A549 (cell line): ENCODE measurements at regions not wholly inside any gene's neighbourhood (a gene's known extent, or its start where the extent isn't known, plus 50 kb on each side); places are given as distances from the start of the nearest gene placed in this dataset.

Experiments
- ATAC-seq, 2 experiments: fragments of 200-7000 bp in 1 of 2; fragments of >200 bp in 1 of 2; cut with Nextera tagmentation in 1 of 2; cut with Tn5 transposase in 1 of 2; 3 replicates each; pipeline versions ENCODE4 v1.8.0 to v1.9.1; 2018 to 2020; ENCODE audit warnings: mild to moderate bottlenecking in 1 of 2, moderate library complexity in 1 of 2
- CTCF ChIA-PET: fragments of 300-600 bp; sonication (Branson Sonifier 250); formaldehyde crosslinking; extraction: SDS; loops from one replicate; lab custom pipeline; 2021; ENCODE audit warnings: antibody characterized with exemption, inconsistent platforms; lab: Yijun Ruan, JAX
- POLR2A ChIA-PET: fragments of 350-600 bp; formaldehyde crosslinking; extraction: SDS; loops from one replicate; lab custom pipeline; 2021; ENCODE audit warnings: antibody characterized with exemption, inconsistent platforms; lab: Yijun Ruan, JAX
- DNase-seq, 2 experiments: peaks; one replicate each; pipeline versions ENCODE4 v3.0.0 to v3.0.0-alpha.2; 2011 to 2016; ENCODE audit warnings: low read depth in 1 of 2, low spot score in 1 of 2
- FAIRE-seq: peaks from 2 replicates; lab custom pipeline; 2011; peaks lifted over from hg19 to GRCh38; lab: Jason Lieb, UNC
- H3K27ac ChIP-seq, 2 experiments: fragments of >200 bp; sonication (Bioruptor Twin); formaldehyde crosslinking; 3 replicates each; pipeline ENCODE4 v1.5.1; 2016 to 2017
- H3K4me1 ChIP-seq: fragments of >200 bp; sonication (Bioruptor Twin); formaldehyde crosslinking; 3 replicates; pipeline ENCODE4 v1.6.1; 2016
- H3K4me2 ChIP-seq: fragments of >200 bp; sonication (Bioruptor Twin); formaldehyde crosslinking; 3 replicates; pipeline ENCODE4 v1.6.1; 2016
- H3K4me3 ChIP-seq: fragments of >200 bp; sonication (Bioruptor Twin); formaldehyde crosslinking; 3 replicates; pipeline ENCODE4 v1.5.1; 2016
- H3K9me3 ChIP-seq: fragments of >200 bp; sonication (Bioruptor Twin); formaldehyde crosslinking; 3 replicates; pipeline ENCODE4 v1.6.1; 2016
- CBX2 ChIP-seq: fragments of 200-600 bp; sonication (generic); IDR thresholded peaks from 2 replicates; pipeline ENCODE4 v1.6.1; 2016; ENCODE audit warnings: low read depth, mild to moderate bottlenecking, borderline replicate concordance
- CHD2 ChIP-seq: fragments of 150-350 bp; IDR thresholded peaks from 2 replicates; pipeline ENCODE4 v1.6.1; 2014; ENCODE audit warnings: low read length; ENCODE audit not compliant: partially characterized antibody
- CTCF ChIP-seq: fragments of >200 bp; sonication (Bioruptor Twin); formaldehyde crosslinking; IDR thresholded peaks from 3 replicates; pipeline ENCODE4 v1.5.1; 2016
- E2F6 ChIP-seq: IDR thresholded peaks from 2 replicates; pipeline ENCODE4 v1.6.1; 2012; ENCODE audit warnings: low read depth, borderline replicate concordance
- EHMT2 ChIP-seq: fragments of 200-600 bp; sonication (generic); IDR thresholded peaks from 2 replicates; pipeline ENCODE4 v1.6.1; 2016; ENCODE audit warnings: antibody characterized with exemption, low read depth, mild to moderate bottlenecking, moderate library complexity
- ELK1 ChIP-seq: fragments of 150-350 bp; IDR thresholded peaks from 2 replicates; pipeline ENCODE4 v1.6.1; 2014; ENCODE audit warnings: low read depth, mild to moderate bottlenecking, low read length
- EP300 ChIP-seq, 2 experiments: fragments of >200 bp; sonication (Bioruptor Twin); formaldehyde crosslinking; IDR thresholded peaks; 2 replicates in 1 of 2; 3 replicates in 1 of 2; pipeline ENCODE4 v1.6.1; 2016 to 2017
- ESRRA ChIP-seq: fragments of 150-350 bp; IDR thresholded peaks from 2 replicates; pipeline ENCODE4 v1.6.1; 2014; ENCODE audit warnings: mild to moderate bottlenecking, low read length, borderline replicate concordance
- FOSL2 ChIP-seq, 2 experiments: fragments of 450-650 bp in 1 of 2; fragments of >200 bp in 1 of 2; sonication (Bioruptor Twin) in 1 of 2; formaldehyde crosslinking; IDR thresholded peaks; 2 replicates each; pipeline versions ENCODE4 v1.5.0 to v1.6.1; 2016 to 2020; ENCODE audit warnings: mild to moderate bottlenecking in 1 of 2, moderate library complexity in 1 of 2
- GATA3 ChIP-seq: IDR thresholded peaks from 2 replicates; pipeline ENCODE4 v1.6.1; 2012; ENCODE audit warnings: borderline replicate concordance
- HDAC2 ChIP-seq: fragments of 200-600 bp; sonication (generic); IDR thresholded peaks from 2 replicates; pipeline ENCODE4 v1.6.1; 2016
- HES2 ChIP-seq: fragments of >200 bp; sonication (Bioruptor Twin); formaldehyde crosslinking; IDR thresholded peaks from 2 replicates; pipeline ENCODE4 v1.6.1; 2016
- HEYL ChIP-seq: fragments of 250-450 bp; sonication (Bioruptor Pico); IDR thresholded peaks from 2 replicates; pipeline ENCODE4 v1.8.0; 2021; ENCODE audit warnings: mild to moderate bottlenecking, moderate library complexity
- HOXB5 ChIP-seq: fragments of 250-450 bp; sonication (Bioruptor Pico); IDR thresholded peaks from 2 replicates; pipeline ENCODE4 v1.5.0; 2020; ENCODE audit warnings: mild to moderate bottlenecking, moderate library complexity
- JUN ChIP-seq, 2 experiments: fragments of >200 bp; sonication (Bioruptor Twin); formaldehyde crosslinking; IDR thresholded peaks; 2 replicates in 1 of 2; 3 replicates in 1 of 2; pipeline ENCODE4 v1.6.1; 2016 to 2017
- KDM1A ChIP-seq: fragments of 200-600 bp; sonication (generic); IDR thresholded peaks from 2 replicates; pipeline ENCODE4 v1.6.1; 2016; ENCODE audit warnings: low read depth, mild to moderate bottlenecking
- KDM5A ChIP-seq: fragments of 200-600 bp; sonication (generic); IDR thresholded peaks from 2 replicates; pipeline ENCODE4 v1.6.1; 2016; ENCODE audit warnings: antibody characterized with exemption, mild to moderate bottlenecking
- PBX3 ChIP-seq: IDR thresholded peaks from 2 replicates; pipeline ENCODE4 v1.6.1; 2012
- RCOR1 ChIP-seq: fragments of 150-350 bp; IDR thresholded peaks from 2 replicates; pipeline ENCODE4 v1.6.1; 2014; ENCODE audit warnings: antibody characterized with exemption, low read length, low read depth
- SMC3 ChIP-seq: fragments of >200 bp; sonication (Bioruptor Twin); formaldehyde crosslinking; IDR thresholded peaks from 3 replicates; pipeline ENCODE4 v1.6.1; 2018; ENCODE audit warnings: inconsistent platforms
- TFCP2L1 ChIP-seq: fragments of 250-450 bp; sonication (Bioruptor Pico); IDR thresholded peaks from 2 replicates; pipeline ENCODE4 v1.5.0; 2021; ENCODE audit warnings: mild to moderate bottlenecking
- USF2 ChIP-seq: fragments of 450-650 bp; IDR thresholded peaks from 2 replicates; pipeline ENCODE4 v1.6.1; 2014; ENCODE audit warnings: antibody characterized with exemption
- ZNF302 ChIP-seq: fragments of 250-450 bp; sonication (Bioruptor Pico); IDR thresholded peaks from 2 replicates; pipeline ENCODE4 v1.9.0; 2021; ENCODE audit warnings: inconsistent platforms, mild to moderate bottlenecking, moderate library complexity
- ZSCAN20 ChIP-seq: fragments of 250-450 bp; sonication (Bioruptor Pico); IDR thresholded peaks from 2 replicates; pipeline ENCODE4 v1.8.0; 2022; ENCODE audit warnings: mild to moderate bottlenecking, moderate library complexity
- WGBS: methylation state at CpG from one replicate; pipeline ENCODE4 v1.1.6; 2017; ENCODE audit errors: missing lambda C conversion rate; 5-methylcytosine and 5-hydroxymethylcytosine counted together
- TF ChIP-seq, protein P1 (sequence below): fragments of >200 bp; sonication (Bioruptor Twin); formaldehyde crosslinking; IDR thresholded peaks from 3 replicates; pipeline ENCODE4 v1.6.1; 2016
- TF ChIP-seq, protein P2 (sequence below): fragments of 250-450 bp; sonication (Bioruptor Pico); IDR thresholded peaks from 2 replicates; pipeline ENCODE4 v1.5.0; 2020; ENCODE audit warnings: low read depth, mild to moderate bottlenecking, moderate library complexity

- TF ChIP-seq CTCF (no peak), ZNF302 (CRISPR knock-in tag) (no peak), PBX3 (no peak), EHMT2 (no peak), KDM1A (no peak), ELK1 (no peak), EP300 (IDR thresholded peaks at IDR 0.05) (no peak)
These were observed 198.0 kb downstream of the MED10 start (continued) for GRCh38 chr5:6180231-6180872.

DNA sequence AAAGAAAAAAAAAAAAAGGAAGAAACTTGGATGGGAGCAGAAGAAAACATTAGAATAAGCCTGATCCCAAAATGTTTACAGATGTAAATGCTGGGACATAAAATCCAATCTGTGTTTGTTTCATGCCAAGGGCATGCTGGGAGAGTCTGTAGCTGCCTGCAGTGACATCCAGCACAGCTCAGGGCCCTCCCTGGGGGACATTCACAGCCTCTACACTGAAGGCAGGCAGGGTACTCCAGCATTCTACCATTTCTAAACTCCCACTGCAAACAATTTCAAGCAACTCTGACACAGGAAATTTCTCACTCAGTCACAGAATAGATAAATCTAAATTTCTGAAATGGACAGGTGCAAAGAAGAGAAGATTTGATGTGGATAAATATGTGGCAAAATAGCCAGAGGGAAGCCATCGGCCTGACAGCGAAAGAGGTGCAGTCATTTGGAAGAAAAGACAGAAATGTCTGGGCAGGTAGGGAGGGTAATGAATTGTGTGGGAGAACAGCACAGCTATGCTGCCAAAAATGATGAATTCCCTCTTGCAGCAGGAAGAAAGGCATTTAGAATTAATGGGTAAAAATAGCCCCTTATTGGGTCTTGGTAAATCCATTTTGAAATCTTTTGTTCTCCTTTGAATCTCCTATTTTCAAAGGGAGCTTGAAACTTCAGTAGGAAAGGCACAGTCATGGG lies 199.4 kb downstream of the MED10 start:
- Histone ChIP-seq H3K4me3 (no peak overlapping the region), H3K4me2 (no peak overlapping the region), H3K27ac (no peak overlapping the region), H3K4me1 (no peaks in the 10 kb centered on the region), H3K9me3 (no peaks in the 10 kb centered on the region)
- TF ChIP-seq JUN (IDR thresholded peaks at IDR 0.05) (no peak), FOSL2 (IDR thresholded peaks at IDR 0.05) (no peak), FOSL2 (CRISPR knock-in tag; IDR thresholded peaks at IDR 0.05) (no peak), RCOR1 (no peak), HDAC2 (no peak), E2F6 (no peak), HEYL (CRISPR knock-in tag) (no peak), ZSCAN20 (CRISPR knock-in tag) (no peak), TFCP2L1 (CRISPR knock-in tag) (no peak), ESRRA (no peak), HOXB5 (no peak), SMC3 (no peak), CBX2 (no peak), USF2 (no peak), HES2 (no peak), EP300 (IDR thresholded peaks at IDR 0.05) (no peak), KDM5A (no peak), CHD2 (no peak), GATA3 (no peak)
- TF ChIP-seq, protein P1, sequence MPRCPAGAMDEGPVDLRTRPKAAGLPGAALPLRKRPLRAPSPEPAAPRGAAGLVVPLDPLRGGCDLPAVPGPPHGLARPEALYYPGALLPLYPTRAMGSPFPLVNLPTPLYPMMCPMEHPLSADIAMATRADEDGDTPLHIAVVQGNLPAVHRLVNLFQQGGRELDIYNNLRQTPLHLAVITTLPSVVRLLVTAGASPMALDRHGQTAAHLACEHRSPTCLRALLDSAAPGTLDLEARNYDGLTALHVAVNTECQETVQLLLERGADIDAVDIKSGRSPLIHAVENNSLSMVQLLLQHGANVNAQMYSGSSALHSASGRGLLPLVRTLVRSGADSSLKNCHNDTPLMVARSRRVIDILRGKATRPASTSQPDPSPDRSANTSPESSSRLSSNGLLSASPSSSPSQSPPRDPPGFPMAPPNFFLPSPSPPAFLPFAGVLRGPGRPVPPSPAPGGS: no peak
- TF ChIP-seq, protein P2, sequence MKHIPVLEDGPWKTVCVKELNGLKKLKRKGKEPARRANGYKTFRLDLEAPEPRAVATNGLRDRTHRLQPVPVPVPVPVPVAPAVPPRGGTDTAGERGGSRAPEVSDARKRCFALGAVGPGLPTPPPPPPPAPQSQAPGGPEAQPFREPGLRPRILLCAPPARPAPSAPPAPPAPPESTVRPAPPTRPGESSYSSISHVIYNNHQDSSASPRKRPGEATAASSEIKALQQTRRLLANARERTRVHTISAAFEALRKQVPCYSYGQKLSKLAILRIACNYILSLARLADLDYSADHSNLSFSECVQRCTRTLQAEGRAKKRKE: no peak
- ChIA-PET POLR2A (no interaction called here), CTCF (no interaction called here)
- FAIRE-seq (no peak), ATAC-seq (no peak), DNase-seq (no peak)
- 54% methylated on average over 2 of the region's 2 CpGs for WGBS
